G401 (cell line): ENCODE measurements at regions not wholly inside any gene's neighbourhood (a gene's known extent, or its start where the extent isn't known, plus 50 kb on each side); places are given as distances from the start of the nearest gene placed in this dataset.

Source experiments
- DNase-seq: peaks from one replicate; pipeline ENCODE4 v3.0.0-alpha.2; 2015; ENCODE audit warnings: low spot score
- in situ Hi-C: cut with HindIII; loops from 2 replicates; pipeline ENCODE4 v1.10.0; 2016; ENCODE audit warnings: low sequenced_read_pairs, mixed read lengths

DNA sequence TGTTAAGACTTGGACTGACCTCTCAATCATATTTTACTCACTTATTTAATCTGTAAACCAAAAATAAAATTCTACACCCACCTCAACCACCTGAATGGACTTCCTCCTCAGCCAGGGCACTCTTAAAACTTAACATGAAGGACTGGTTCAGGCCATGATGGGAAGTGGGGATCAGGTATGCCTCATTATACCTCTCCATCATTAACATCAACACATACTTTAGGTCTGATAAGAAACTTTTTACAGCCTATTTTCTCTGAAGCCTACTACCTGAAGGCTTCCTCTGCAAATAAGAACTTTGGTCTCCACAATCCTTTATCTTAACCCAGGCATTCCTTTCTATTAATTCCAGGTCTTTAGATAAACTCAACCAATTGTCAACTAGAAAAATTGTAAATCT, 390.0 kb downstream of the AASDHPPT start:
- DNase-seq: no peak
- in situ Hi-C loops: no loop called here

DNA sequence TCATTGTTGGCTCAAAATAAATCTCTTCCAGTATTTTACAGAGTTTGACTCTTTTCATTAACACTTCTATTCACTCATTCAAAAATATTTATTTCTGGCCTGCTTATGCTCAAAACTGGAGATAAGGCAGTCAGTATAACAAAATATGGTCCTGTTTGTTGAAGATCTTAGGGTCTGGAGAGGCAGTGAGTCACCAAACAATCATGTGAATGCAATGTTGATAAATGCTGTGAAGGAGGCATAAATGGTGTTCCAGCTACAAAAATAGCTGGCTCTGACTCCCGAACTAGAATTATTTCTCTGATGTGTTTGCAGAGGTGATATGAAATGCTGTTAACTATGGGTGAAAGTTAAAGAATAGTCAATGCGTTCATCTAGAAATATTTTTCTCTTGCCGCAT, 390.6 kb downstream of the AASDHPPT start:
- no peak for DNase-seq
- in situ Hi-C loops: no loop called here

DNA sequence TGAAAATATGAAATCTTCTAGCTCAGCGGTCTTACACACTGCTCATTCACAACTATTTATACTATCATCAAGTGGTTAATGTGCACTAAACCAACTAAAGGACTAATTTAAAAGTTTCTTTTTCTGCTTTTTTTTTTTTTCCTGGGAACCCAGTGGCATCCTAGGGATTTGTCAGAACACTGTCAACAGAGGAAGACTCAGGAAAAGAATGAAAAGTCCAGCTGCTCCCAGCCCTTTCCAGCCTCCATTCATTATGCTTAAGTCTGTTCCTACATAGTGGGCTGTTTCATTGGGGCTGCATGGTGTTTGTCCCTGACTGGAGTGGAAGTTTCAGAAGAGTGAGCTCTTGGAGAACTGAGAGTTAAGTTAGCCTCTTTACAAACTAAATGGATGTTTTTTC, 391.1 kb downstream of the AASDHPPT start:
- DNase-seq: no peak
- in situ Hi-C loops: no loop called here

DNA sequence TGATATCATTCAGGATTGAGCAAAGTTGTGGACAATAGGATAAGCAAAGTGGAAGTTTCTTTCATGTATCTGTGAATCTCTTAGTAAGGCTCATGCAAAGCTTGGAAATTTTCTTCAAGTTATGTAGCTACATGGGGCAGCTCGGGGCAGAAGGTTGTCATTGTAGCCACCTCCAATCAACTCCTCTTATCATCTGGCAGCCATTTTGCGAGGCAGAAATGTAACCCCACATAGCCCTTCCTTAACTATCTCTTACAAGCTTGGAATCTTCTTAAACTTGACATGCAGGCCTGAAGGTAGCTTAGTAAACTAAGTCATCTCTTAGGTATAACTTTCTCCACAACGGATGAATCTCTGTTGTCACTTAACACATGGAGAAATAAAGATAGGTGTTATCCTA, 392.8 kb downstream of the AASDHPPT start:
- in situ Hi-C loops: no loop called here
- DNase-seq: no peak

DNA sequence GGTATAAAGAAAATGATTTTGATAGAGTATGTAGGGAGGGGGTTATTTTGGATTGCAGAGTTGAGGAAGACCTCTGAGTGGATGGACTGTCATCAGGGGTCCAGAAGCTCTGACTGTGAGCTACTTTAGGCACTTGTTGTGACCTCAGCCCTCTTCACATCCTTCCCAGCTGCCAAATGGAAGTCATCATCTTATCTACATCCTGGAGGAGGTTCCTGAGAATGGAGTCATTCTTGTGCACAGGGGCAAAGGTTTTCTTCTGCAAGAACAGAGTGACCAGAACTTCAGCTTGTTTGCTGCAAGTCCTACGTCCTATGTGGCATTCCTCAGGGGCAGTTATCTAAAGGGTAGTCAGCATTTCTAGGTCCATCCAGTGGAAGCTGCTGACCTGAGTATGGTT, 393.8 kb downstream of the AASDHPPT start:
- in situ Hi-C loops: no loop called here
- no peak for DNase-seq

DNA sequence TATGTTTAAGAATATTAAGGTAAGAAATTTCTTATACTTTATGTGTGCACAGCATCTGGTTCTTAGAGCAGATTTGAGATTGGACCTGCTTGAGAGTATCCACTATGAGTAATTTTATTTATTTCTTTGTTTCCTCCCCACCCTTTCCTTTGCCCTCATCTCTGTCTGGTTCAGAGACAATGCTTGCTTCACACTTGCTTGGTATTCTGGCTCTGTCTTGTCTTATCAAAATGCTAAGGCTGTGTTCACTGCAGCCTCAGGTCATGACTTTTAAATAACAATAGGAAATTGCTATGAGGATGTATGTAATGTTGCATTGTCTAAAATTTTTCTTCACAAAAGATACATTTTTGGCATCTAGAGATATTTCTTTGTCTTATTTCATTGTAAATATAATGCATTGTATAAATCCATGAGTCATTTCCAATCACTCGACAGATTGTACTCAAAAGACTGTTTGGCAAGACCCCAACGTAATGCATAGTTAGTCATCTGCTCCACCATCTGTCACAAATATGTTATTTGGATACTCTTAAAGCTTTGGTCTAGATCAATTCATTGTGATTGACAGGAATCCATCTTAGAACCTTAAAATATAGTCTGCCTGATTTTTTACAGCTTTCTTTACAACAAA, 395.7 kb downstream of the AASDHPPT start:
- in situ Hi-C loops: no loop called here

DNA sequence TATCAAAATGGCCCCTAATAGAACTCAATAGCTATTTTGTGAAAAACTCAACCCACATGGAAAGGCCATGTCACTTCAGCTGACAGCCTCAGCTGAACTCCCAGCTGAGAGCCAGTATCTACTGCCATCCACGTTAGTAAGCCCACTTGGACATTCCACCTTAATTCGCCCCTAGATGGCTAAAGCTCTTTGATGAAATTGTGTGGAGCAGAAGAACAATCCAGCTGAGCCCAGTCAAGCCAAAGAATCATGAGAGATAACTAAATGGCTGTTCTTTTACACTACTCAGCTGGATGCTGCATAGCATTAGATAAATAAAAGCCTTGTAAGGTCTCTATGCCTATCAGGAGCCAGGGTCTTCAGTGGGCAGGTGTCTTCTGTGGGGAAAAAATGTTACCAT, 396.8 kb downstream of the AASDHPPT start:
- in situ Hi-C loops: no loop called here
- DNase-seq: no peak

More for the DNA sequence above, 395.7 kb downstream of the AASDHPPT start:
- peak; percentile 36 for DNase-seq

DNA sequence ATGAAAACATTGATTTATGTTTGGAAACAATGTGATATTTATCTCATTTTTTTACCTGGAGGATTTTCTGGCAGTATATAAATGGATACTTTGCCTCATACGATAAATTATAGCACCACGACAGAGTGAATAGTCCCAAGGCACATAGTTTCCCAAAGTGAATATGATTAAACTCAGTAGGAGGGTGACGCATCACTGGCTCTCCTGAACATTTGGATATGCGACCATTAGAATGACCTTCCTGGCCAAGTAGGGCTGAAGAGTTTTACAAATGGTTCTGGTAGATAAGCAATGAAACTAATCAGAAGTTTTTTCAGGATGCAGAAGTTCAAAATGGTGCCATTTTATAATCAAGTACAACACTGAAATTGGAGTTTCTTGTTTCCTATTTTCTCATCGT, 397.7 kb downstream of the AASDHPPT start:
- in situ Hi-C loops: no loop called here
- DNase-seq: no peak

DNA sequence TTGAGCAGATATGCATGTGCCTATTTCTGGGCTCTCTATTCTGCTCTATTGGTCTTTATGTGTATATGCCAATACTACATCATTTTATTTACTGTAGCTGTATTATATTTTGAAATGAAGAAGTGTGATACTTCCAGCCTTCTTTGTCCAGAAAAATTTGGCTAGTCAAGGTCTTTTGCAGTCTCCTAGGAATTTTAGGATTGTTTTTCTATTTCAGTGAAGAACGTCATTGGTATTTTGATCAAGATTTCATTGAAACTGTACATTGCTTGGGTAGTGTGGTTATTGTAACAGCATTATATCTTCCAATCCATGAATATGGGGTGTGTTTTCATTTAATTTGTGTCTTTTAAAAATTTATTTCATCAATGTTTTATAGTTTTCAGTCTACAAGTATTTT, 400.3 kb downstream of the AASDHPPT start:
- DNase-seq: no peak
- in situ Hi-C loops: no loop called here

DNA sequence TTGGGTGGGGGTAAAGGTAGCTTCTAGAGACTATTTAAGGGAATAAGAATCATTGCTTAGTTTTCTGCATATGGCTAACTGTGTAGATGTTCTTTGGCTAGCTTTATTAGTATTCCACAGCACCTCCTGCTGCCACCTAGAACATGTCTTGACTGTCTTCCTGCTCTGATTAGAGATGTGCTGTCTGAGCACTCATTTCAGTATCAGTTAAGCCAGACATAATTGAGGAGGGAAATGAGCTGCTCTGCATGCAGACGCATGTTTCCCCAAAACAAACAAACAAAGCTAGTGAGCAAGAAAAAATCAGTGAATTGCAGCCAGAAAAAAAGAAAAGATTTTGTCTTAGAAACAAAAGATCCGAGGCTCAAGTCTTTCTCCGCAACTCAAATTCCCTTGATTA, 402.2 kb downstream of the AASDHPPT start:
- in situ Hi-C loops: no loop called here
- no peak for DNase-seq

DNA sequence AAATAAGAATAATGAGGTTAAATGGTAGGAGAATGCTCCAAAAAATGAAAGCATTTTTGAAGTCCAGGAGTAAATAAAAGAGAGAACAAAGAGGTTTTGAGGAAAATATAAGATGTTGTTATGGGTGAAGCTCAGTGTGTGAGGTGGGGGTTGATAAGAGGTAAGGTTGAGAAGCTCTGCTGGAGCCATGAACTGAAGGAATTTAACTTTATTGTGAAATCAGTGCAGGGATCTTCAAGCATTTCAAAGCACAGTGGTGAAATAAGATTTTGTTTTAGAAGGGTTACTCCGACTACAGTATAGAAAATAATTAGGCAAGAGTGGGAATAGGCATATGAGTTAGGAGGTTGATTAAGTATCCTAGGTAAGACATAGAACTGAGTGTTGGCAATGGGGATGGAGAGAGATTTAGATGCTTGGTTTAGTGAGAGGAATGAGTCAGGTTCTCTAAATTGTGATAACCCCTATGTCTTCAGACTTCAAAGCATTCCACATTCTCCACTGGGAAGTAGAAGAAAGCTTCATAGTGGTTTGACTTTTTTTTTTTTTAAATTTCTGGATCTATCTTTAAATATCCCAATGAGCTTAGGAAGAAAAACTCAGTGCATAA, 403.2 kb downstream of the AASDHPPT start:
- DNase-seq: no peak
- in situ Hi-C loops: no loop called here

DNA sequence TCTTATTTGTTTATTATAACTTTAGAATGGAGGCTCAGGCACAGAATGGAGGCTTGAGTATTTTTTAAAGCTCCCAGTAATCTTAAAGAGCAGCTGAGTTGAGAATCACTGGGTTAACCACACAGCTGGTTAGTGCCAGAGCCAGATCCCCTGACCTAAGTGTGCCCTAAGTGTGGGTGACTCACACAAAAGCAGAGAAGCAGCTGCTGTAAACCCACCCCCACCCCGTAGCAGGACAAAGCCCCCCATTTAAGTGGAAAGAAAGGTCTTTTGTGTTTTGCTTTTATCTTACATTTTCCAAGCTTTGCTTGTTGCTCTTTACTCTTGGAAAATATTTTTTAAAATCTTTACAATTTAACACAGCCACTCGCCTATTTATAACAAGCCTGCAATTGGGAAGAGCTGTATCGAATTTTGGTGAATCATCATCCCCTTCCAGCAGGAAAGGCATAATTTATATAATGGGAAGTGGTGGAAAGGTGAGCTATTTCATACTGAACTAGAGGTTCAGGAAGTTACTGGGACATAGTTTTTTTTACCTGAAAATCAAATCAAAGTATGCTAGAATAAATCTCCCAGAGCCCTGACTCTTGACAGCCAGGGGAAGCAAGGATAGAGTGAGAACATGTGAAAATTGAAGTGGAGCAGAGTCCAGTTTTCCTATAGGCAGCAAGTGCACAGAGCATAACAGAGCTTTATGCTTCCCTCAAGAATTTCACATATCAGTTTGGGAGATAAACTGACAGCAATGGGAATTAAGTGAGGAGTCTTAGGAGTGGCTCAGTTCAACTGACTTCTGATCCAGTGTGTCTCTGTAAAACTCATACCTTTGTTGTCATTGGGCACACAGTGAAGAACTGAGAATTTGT, 405.7 kb downstream of the AASDHPPT start:
- in situ Hi-C loops: no loop called here
- DNase-seq: no peak

DNA sequence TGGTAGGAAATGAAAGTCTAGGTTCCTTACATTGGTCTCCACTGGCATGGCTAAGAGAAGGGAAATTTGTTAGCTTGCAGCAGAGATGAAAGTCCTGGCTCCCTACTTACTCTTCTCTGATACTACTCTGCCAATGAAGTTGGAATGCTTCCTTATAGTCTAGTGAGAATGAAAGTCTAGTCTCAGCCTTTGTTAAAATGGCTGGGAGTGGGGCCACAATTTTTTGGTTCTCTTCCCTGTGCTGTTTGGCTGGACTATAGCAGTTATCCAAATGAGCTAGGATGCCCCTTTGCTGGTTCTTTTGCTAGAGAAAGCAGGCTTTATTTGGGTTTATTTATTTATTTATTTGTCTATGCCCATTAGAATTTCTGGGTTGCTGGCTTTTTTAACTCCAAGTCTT, 414.3 kb downstream of the AASDHPPT start:
- in situ Hi-C loops: no loop called here
- DNase-seq: peak; percentile 18

DNA sequence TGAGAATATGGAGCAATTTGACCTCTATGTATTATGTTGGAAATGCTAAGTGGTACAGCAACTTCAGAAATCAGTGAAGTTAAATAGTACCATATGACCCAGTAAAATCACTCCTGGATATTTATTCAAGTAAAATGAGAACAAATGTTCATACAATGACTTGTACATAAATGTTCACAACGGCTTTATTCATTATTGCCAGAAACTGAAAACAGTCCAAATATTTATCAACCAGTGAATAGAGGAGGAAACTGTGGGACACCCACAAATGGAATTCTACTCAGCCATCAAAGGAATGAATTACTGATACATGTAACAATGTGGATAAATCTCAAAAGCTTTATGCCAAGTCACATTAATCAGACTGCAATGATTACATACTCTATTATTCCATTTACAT, 416.3 kb downstream of the AASDHPPT start:
- in situ Hi-C loops: no loop called here
- DNase-seq: no peak

DNA sequence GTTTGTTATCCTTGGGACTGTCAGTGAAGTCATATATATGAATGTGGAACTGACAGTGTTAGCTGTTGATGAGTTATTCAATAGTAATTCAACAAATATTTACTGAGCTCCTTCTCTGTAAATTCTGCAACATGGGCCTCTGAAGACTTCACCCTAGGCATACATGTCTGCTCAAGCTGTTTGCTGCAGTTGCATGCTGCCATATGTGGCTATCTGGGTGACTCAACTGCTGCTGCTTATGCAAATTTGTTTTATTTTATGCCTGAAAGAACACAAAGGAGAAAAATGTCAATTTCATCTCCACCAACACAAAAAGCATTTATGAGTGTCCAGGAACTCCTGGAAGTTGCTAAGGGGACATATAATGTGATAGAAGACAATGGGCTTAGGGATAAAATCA, 417.6 kb downstream of the AASDHPPT start:
- no peak for DNase-seq
- in situ Hi-C loops: no loop called here

DNA sequence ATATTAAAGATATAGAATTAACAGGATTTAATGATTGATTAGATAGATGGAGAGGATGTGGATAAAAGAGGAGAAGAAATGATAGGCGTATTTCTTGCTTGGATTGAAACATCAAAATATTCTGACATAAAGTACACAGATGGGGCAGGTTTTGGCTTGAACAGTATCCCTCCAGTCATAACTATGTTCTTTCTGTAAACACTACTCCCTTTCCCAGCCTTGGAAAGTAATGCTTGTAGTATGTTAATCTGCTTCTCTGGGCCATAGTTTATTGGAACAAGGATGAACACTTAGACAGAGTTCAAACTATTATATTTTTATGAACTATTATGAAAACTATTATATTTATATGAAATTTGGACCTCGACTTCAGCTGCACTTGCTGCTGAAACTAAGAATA, 419.2 kb downstream of the AASDHPPT start:
- no peak for DNase-seq
- in situ Hi-C loops: no loop called here

DNA sequence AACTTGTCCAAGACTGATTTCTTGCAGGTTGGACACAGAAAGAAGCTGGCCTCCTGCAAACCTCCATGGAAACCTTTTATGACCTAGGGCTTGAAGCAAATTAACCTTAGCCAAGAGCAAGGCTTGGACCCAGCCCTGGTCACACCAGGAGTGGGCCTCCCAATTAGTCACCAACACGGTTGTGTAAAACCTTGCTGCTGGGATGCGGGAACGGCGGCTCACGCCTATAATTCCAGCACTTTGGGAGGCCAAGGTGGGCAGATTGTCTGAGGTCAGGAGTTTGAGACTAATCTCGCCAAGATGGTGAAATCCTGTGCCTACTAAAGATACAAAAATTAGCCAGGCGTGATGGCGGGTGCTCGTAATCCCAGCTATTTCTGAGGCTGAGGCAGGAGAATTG, 419.9 kb downstream of the AASDHPPT start:
- in situ Hi-C loops: no loop called here
- no peak for DNase-seq

DNA sequence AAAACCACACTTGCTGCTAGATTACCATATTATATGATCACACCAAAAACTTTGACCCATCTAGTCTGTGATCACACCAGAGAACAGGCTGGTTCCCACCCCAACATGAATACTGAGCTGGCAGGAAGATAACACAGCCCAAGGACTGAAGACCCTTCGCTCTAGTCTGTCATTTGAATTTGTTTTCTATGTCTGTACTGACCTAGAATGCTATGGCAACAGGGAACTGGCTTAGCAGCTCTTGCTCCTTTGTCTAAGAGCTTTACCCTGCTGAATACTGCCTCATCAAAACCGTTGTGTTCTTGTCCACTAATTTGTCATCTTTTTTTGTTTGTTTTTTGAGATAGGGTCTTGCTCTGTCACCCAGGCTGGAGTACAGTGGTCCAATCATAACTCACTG, 420.4 kb downstream of the AASDHPPT start:
- no peak for DNase-seq
- in situ Hi-C loops: no loop called here

DNA sequence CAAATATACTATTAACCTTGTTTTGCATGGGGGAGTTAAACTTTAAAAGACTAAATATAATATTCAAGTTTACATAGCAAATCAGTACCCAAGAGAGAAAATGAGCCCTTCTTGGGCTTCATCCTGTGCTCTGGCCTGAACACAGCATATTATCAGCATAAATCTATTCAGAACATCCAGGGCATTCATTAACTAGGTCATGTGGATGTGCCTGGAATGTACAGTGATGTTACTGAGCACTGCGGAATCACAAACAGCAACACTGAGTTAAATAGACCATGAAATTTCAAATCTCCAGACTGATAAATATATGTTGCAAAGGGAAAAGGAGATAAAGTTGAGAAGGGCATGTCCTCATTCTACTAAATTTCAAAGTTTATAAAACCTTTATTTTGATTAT, 426.4 kb downstream of the AASDHPPT start:
- DNase-seq: peak; percentile 62
- in situ Hi-C loops: no loop called here

DNA sequence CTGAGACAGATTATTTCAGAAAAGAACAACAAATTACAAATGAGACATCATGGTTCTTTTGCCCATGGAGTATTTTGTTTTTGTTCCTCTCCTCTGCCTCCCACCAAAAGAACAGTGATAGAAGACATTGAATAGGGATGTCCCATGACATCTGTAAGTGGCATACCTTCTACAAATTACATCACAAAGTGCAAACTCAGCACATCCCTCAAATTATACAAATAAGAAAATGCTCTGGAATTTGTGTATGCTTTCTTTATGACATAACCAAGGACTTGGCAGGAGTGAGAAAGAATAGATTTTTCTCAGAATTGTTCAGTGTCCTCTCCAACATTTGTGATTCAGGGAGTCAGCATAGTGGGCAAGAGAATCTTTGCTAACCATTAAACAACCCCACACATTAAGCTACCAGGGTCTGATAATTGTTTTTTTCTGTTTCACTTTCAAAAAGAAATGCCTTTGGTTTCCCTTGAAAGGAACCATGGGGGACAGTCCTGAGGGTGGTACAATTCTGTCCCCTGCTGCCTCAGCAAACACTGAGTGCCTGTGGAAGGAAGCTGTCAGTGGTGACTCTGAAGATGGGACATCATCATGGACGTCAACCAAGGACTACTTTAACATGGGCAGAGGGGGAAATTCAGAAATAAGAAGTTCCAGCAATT, 430.3 kb downstream of the AASDHPPT start:
- in situ Hi-C loops: no loop called here
- no peak for DNase-seq
